HepG2 (cell line): ENCODE measurements at regions not wholly inside any gene's neighbourhood (a gene's known extent, or its start where the extent isn't known, plus 50 kb on each side); places are given as distances from the start of the nearest gene placed in this dataset.

Experiments used
- ATAC-seq: fragments of 200-7000 bp; cut with Tn5 transposase; 3 replicates; pipeline ENCODE4 v1.9.1; 2020; ENCODE audit warnings: mild to moderate bottlenecking, moderate library complexity
- BruUV-seq: library from RNA; stranded (reverse); fragments of 400-500 nt; replicated peaks from 2 replicates; lab custom pipeline; 2021; lab: Mats Ljungman, UMichigan
- CTCF ChIA-PET: fragments of 300-600 bp; formaldehyde crosslinking; extraction: SDS; loops from one replicate; lab custom pipeline; 2021; ENCODE audit warnings: low total read pairs, inconsistent platforms, low intra/inter-chr PET ratio; lab: Yijun Ruan, JAX
- POLR2A ChIA-PET: fragments of 350-600 bp; sonication (Branson Sonifier 250); formaldehyde crosslinking; loops from one replicate; lab custom pipeline; 2020; ENCODE audit warnings: antibody characterized with exemption, inconsistent platforms; lab: Yijun Ruan, JAX
- DNase-seq: peaks from one replicate; pipeline ENCODE4 v3.0.0-alpha.2; 2015; ENCODE audit warnings: low spot score
- FAIRE-seq: peaks from 3 replicates; lab custom pipeline; 2011; peaks lifted over from hg19 to GRCh38; lab: Jason Lieb, UNC
- H2AFZ ChIP-seq: one replicate; pipeline ENCODE4 v1.6.1; 2011; ENCODE audit warnings: low read length, inconsistent platforms
- H3K27ac ChIP-seq: fragments of 300-600 bp; 3 replicates; pipeline ENCODE4 v1.8.0; 2011; ENCODE audit warnings: mixed run types, mild to moderate bottlenecking, mixed read lengths, low read length, inconsistent platforms; ENCODE audit not compliant: insufficient read depth; ENCODE audit errors: extremely low read length
- H3K27me3 ChIP-seq, 2 experiments: fragments of 200-600 bp in 1 of 2; 2 replicates in 1 of 2; 3 replicates in 1 of 2; pipeline versions ENCODE4 v1.6.0 to v1.8.0; 2011; ENCODE audit warnings: low read length in 2 of 2, mild to moderate bottlenecking in 2 of 2, moderate library complexity in 2 of 2, inconsistent platforms in 1 of 2; ENCODE audit not compliant: insufficient read depth in 2 of 2, control insufficient read depth in 1 of 2
- H3K36me3 ChIP-seq, 2 experiments: fragments of 200-600 bp in 1 of 2; replicated peaks in 1 of 2; 2 replicates in 1 of 2; 3 replicates in 1 of 2; pipeline versions ENCODE4 v1.5.1 to v1.8.0; 2011; ENCODE audit warnings: low read length in 2 of 2, inconsistent platforms in 1 of 2; ENCODE audit not compliant: insufficient read depth in 2 of 2, control insufficient read depth in 1 of 2
- H3K4me1 ChIP-seq: 2 replicates; pipeline ENCODE4 v1.5.1; 2012; ENCODE audit warnings: low read length, inconsistent platforms; ENCODE audit not compliant: insufficient read depth
- H3K4me2 ChIP-seq: 2 replicates; pipeline ENCODE4 v1.6.0; 2011; ENCODE audit warnings: low read depth, low read length, inconsistent platforms
- H3K4me3 ChIP-seq, 3 experiments: fragments of 200-600 bp in 1 of 3; sonication (generic), shearing (Covaris generic) in 1 of 3; replicated peaks in 1 of 3; 2 replicates each; pipeline ENCODE4 v1.5.1; 2011 to 2016; ENCODE audit warnings: low read length in 3 of 3, inconsistent platforms in 2 of 3, low read depth in 2 of 3, mild to moderate bottlenecking in 2 of 3, control low read depth in 1 of 3, mixed read lengths in 1 of 3; ENCODE audit not compliant: insufficient read depth in 1 of 3
- H3K79me2 ChIP-seq: one replicate; pipeline ENCODE4 v1.6.1; 2011; ENCODE audit warnings: low read length, inconsistent platforms; ENCODE audit not compliant: insufficient read depth
- H3K9ac ChIP-seq: 2 replicates; pipeline ENCODE4 v1.6.0; 2011; ENCODE audit warnings: mild to moderate bottlenecking, low read depth, low read length, inconsistent platforms; ENCODE audit not compliant: insufficient read depth
- H3K9me3 ChIP-seq: 2 replicates; pipeline ENCODE4 v1.5.1; 2012; ENCODE audit warnings: mild to moderate bottlenecking, low read length
- H4K20me1 ChIP-seq: 2 replicates; pipeline ENCODE4 v1.6.0; 2011; ENCODE audit warnings: inconsistent platforms, mild to moderate bottlenecking, low read length, moderate library complexity; ENCODE audit not compliant: insufficient read depth
- HDAC2 ChIP-seq: sonication (generic); formaldehyde crosslinking; IDR thresholded peaks from 2 replicates; pipeline ENCODE4 v1.4.0; 2020; ENCODE audit warnings: missing genetic modification reagents
- PAX8 ChIP-seq: sonication (generic); formaldehyde crosslinking; IDR thresholded peaks from 2 replicates; pipeline ENCODE4 v1.8.0; 2022; ENCODE audit warnings: mild to moderate bottlenecking, missing genetic modification reagents, borderline replicate concordance
- REPIN1 ChIP-seq: sonication (generic); formaldehyde crosslinking; IDR thresholded peaks from 2 replicates; pipeline ENCODE4 v1.8.0; 2022; ENCODE audit warnings: missing genetic modification reagents, low read depth, mild to moderate bottlenecking, borderline replicate concordance
- RORA ChIP-seq: sonication (generic); formaldehyde crosslinking; IDR thresholded peaks from 2 replicates; pipeline ENCODE4 v1.5.0; 2020; ENCODE audit warnings: mild to moderate bottlenecking, missing genetic modification reagents, moderate library complexity
- SAP130 ChIP-seq: IDR thresholded peaks from 2 replicates; pipeline ENCODE4 v1.6.1; 2016; ENCODE audit warnings: low read depth
- SP2 ChIP-seq: sonication (generic); formaldehyde crosslinking; IDR thresholded peaks from 2 replicates; pipeline ENCODE4 v1.5.1; 2020; ENCODE audit warnings: mild to moderate bottlenecking, missing genetic modification reagents
- ZNF10 ChIP-seq: sonication (generic); formaldehyde crosslinking; IDR thresholded peaks from 2 replicates; pipeline ENCODE4 v1.4.0; 2020; ENCODE audit warnings: mild to moderate bottlenecking, low read depth, missing genetic modification reagents, borderline replicate concordance
- ZNF318 ChIP-seq: sonication (generic); formaldehyde crosslinking; IDR thresholded peaks from 2 replicates; pipeline ENCODE4 v1.4.0; 2020; ENCODE audit warnings: mild to moderate bottlenecking, missing genetic modification reagents
- ZNF430 ChIP-seq: sonication (generic); formaldehyde crosslinking; IDR thresholded peaks from 2 replicates; pipeline ENCODE4 v1.9.0; 2021; ENCODE audit warnings: mild to moderate bottlenecking, missing genetic modification reagents
- ZNF556 ChIP-seq: sonication (generic); formaldehyde crosslinking; IDR thresholded peaks from 2 replicates; pipeline ENCODE4 v1.4.0; 2020; ENCODE audit warnings: mild to moderate bottlenecking, missing genetic modification reagents, borderline replicate concordance
- ZNF720 ChIP-seq: sonication (generic); formaldehyde crosslinking; IDR thresholded peaks from 2 replicates; pipeline ENCODE4 v1.4.0; 2020; ENCODE audit warnings: missing genetic modification reagents
- ZNF788 ChIP-seq: sonication (generic); formaldehyde crosslinking; IDR thresholded peaks from 2 replicates; pipeline ENCODE4 v1.5.0; 2020; ENCODE audit warnings: mild to moderate bottlenecking, missing genetic modification reagents, borderline replicate concordance
- WGBS: methylation state at CpG from one replicate; pipeline ENCODE4 v1.1.6; 2017; ENCODE audit warnings: low lambda C conversion rate; 5-methylcytosine and 5-hydroxymethylcytosine counted together
- in situ Hi-C: cut with HindIII; loops from 2 replicates; pipeline ENCODE4 v1.10.0; 2017; ENCODE audit warnings: low pct_unique_long_range_greater_than_20kb; ENCODE audit not compliant: extremely low pct_ligation_motif_present
- intact Hi-C: fragments of 100-400 bp; cut with micrococcal nuclease; formaldehyde crosslinking; loops from one replicate; pipeline ENCODE4 v1.10.0; 2022; ENCODE audit not compliant: unreplicated experiment

- DNase-seq (no peak), ATAC-seq (no peak), FAIRE-seq (no peak)
- no peaks in the 10 kb centered on the region for H4K20me1 ChIP-seq
- POLR2A ChIA-PET, result no interaction called here
- H3K9me3 ChIP-seq, result no peaks in the 10 kb centered on the region
- no peaks in the 10 kb centered on the region for H3K4me1 ChIP-seq
- whole genome bisulfite sequencing, result 93% methylated on average over 2 of the region's 2 CpGs
- BruUV-seq, result no TSS peak
- no peak overlapping the region for H2AFZ ChIP-seq
- no peaks in the 10 kb centered on the region for H3K36me3 ChIP-seq
- intact Hi-C loops, result loop anchor here (10.0 kb wide), 1 partner anchor 318 kb away; no protein-coding TSS in a partner anchor
- TF ChIP-seq SP2 (CRISPR knock-in tag) (no peak), ZNF788 (CRISPR knock-in tag) (no peak), ZNF720 (no peak), RORA (CRISPR knock-in tag) (no peak), PAX8 (CRISPR knock-in tag) (no peak), ZNF430 (CRISPR knock-in tag) (no peak), SAP130 (CRISPR knock-in tag) (no peak), ZNF10 (CRISPR knock-in tag) (no peak), HDAC2 (no peak)
- H3K9ac ChIP-seq, result no peak overlapping the region
- in situ Hi-C loops, result no loop called here
- CTCF ChIA-PET, result no interaction called here
- H3K4me2 ChIP-seq, result no peak overlapping the region
- no peak overlapping the region for H3K4me3 ChIP-seq
- H3K27ac ChIP-seq, result no peak overlapping the region
- H3K27me3 ChIP-seq, result no peaks in the 10 kb centered on the region
- H3K79me2 ChIP-seq, result no peaks in the 10 kb centered on the region
Observed at GRCh38 chr2:84317135-84317534, 141.9 kb downstream of the SUCLG1 start.

- no peaks in the 10 kb centered on the region for H3K79me2 ChIP-seq
- H3K4me2 ChIP-seq, result peak overlapping the region; percentile 40
- intact Hi-C loops (loop anchor here (1.0 to 10.0 kb wide), 4 partner anchors 292 to 1568 kb away; no protein-coding TSS in a partner anchor), in situ Hi-C loops (no loop called here)
- no peaks in the 10 kb centered on the region for H4K20me1 ChIP-seq
- peak; percentile 99 for ATAC-seq
- no TSS peak for BruUV-seq
- peak; percentile 81 for DNase-seq
- H3K27me3 ChIP-seq, result no peaks in the 10 kb centered on the region
- no peaks in the 10 kb centered on the region for H3K4me1 ChIP-seq
- H3K36me3 ChIP-seq, result no peaks in the 10 kb centered on the region
- no peak overlapping the region for H3K4me3 ChIP-seq
- peak; percentile 90 for FAIRE-seq
- CTCF ChIA-PET, result interaction anchor here (0.6 to 1.6 kb wide), 3 partner anchors 291 to 533 kb away, joined by 3 to 13 read pairs (median 3); no protein-coding TSS in a partner anchor
- H3K27ac ChIP-seq, result no peak overlapping the region
- no peaks in the 10 kb centered on the region for H3K9me3 ChIP-seq
- H3K9ac ChIP-seq, result no peak overlapping the region
- no peak overlapping the region for H2AFZ ChIP-seq
- POLR2A ChIA-PET, result no interaction called here
- 15% methylated on average over 11 of the region's 11 CpGs for WGBS
- TF ChIP-seq ZNF318 (CRISPR knock-in tag) (0 out of 2 replicates have a peak, but pooled peaks have one; percentile 40), ZNF556 (peak; percentile 63; the same call in 1 of the 2 replicates), REPIN1 (peak; percentile 68; the same call in 1 of the 2 replicates)
Observed at GRCh38 chr2:84314901-84315330, 144.2 kb downstream of the SUCLG1 start.
